NB4 (cell line): ENCODE measurements at regions not wholly inside any gene's neighbourhood (a gene's known extent, or its start where the extent isn't known, plus 50 kb on each side); places are given as distances from the start of the nearest gene placed in this dataset.
A peak's percentile ranks its signal among the peaks of the same experiment; 100 is the strongest.

ENCODE experiments used
- DNase-seq: peaks from one replicate; pipeline ENCODE4 v3.0.0; 2010; ENCODE audit warnings: low read depth
- H3K4me3 ChIP-seq: one replicate; pipeline ENCODE4 v1.5.1; 2011; ENCODE audit warnings: mild to moderate bottlenecking, low read depth, low read length, moderate library complexity
- MYC ChIP-seq: IDR thresholded peaks from 2 replicates; pipeline ENCODE4 v1.6.1; 2011; ENCODE audit warnings: low read depth, low read length
- POLR2A ChIP-seq: IDR thresholded peaks from 2 replicates; pipeline ENCODE4 v1.6.1; 2011; ENCODE audit warnings: mild to moderate bottlenecking; ENCODE audit not compliant: insufficient read length; ENCODE audit errors: extremely low read depth
- TF ChIP-seq, protein P1 (sequence below): IDR thresholded peaks from one replicate; pipeline ENCODE4 v1.5.1; 2012; ENCODE audit warnings: low read depth, low read length
- TF ChIP-seq, protein P2 (sequence below): IDR thresholded peaks from 2 replicates; pipeline ENCODE4 v1.6.1; 2011; ENCODE audit warnings: low read depth, low read length

DNA sequence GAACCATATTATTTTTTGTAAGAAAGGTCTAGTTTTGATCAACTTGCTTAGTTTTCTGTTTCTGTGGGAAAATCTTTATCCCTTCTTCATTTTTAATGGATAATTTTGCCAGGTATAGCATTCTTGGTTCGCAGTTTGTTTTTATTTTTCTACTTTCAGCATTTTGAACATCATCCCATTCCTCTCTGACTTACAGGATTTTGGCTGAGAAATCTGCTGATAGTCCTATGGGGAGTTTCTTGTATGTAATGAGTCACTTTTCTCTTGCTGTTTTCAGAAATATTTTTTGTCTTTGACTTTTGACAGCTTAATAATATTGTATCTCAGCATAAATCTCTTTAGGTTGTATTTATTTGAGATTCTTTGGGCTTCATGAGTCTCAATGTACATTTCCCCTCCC lies 389.1 kb downstream of the PBX1 start:
- TF ChIP-seq MYC, result no peak
- TF ChIP-seq, protein P1, sequence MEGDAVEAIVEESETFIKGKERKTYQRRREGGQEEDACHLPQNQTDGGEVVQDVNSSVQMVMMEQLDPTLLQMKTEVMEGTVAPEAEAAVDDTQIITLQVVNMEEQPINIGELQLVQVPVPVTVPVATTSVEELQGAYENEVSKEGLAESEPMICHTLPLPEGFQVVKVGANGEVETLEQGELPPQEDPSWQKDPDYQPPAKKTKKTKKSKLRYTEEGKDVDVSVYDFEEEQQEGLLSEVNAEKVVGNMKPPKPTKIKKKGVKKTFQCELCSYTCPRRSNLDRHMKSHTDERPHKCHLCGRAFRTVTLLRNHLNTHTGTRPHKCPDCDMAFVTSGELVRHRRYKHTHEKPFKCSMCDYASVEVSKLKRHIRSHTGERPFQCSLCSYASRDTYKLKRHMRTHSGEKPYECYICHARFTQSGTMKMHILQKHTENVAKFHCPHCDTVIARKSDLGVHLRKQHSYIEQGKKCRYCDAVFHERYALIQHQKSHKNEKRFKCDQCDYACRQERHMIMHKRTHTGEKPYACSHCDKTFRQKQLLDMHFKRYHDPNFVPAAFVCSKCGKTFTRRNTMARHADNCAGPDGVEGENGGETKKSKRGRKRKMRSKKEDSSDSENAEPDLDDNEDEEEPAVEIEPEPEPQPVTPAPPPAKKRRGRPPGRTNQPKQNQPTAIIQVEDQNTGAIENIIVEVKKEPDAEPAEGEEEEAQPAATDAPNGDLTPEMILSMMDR, result no peak
- no peak for DNase-seq
- no peak overlapping the region for H3K4me3 ChIP-seq

DNA sequence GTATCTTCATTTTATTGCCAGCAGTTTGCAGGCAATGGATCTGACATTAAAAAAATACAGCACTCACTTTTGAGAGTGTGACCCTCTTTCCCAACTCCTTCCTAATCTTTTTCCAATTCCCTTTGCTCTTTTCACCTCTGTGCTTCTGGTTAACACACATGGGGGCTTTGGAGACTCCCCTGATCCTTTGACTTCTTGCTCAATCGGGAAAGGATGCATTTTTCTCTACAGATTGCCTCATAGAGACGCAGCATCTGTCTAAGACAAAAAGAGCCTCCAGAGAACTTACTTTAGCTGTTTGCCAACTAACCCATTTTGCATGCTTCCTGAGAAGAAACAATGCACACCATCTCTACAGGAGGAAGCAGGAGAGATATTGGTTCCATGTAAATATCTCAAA lies 378.3 kb downstream of the PBX1 start:
- no peak for DNase-seq
- TF ChIP-seq, protein P1, result no peak
- TF ChIP-seq MYC (no peak), POLR2A (no peak)
- TF ChIP-seq, protein P2, sequence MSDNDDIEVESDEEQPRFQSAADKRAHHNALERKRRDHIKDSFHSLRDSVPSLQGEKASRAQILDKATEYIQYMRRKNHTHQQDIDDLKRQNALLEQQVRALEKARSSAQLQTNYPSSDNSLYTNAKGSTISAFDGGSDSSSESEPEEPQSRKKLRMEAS, result no peak

GRCh38 chr1:164932580-164932979 lies 373.6 kb downstream of the PBX1 start:
- no peak for DNase-seq
- no peak overlapping the region for H3K4me3 ChIP-seq
- TF ChIP-seq, protein P1, result no peak
- TF ChIP-seq MYC, result no peak
- TF ChIP-seq, protein P2, result no peak
- TF ChIP-seq POLR2A, result no peak

More for the DNA sequence above, 378.3 kb downstream of the PBX1 start:
- no peak overlapping the region for H3K4me3 ChIP-seq

DNA sequence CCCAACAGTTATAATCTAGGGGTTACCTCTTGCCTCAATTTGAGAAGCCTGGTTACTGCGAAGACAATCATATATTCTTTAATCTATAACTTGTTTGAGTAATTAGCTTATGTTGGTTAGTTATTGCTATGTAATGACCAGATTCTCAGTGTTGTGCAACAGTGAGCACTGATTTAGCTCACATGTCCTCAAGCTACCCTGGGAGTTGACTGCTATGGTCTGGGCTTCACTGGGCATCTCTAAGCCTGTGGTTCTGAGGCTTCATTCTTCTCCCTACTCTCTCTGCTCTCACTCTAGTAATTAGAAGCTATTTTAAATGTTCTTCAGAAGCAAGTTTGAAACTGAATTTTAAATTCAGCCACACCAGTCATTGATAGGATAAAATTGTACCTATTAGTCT lies 371.8 kb downstream of the PBX1 start:
- TF ChIP-seq MYC (no peak), POLR2A (no peak)
- TF ChIP-seq, protein P1, result no peak
- TF ChIP-seq, protein P2, result no peak

DNA sequence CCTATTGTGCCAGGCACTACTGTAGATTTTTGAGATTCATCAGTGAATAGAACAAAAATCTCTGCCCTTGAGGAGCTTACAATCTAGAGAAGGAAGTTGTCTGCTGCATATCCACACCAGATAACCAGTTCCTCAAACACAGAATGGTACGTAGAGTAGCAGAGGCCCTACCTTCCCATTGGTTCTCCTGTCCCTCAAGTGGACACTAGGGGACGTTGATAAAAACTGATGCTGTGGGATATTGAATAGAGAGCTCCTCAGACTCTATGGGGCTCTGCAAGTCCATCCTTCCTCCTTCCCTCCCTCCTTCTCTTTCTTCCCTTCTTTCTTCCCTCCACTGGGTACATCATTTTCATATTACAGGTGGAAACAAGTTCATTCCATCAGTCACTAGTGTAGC lies 371.3 kb downstream of the PBX1 start:
- no peak overlapping the region for H3K4me3 ChIP-seq
- DNase-seq, result peak; percentile 11
- TF ChIP-seq, protein P1, result peak; percentile 7
- TF ChIP-seq, protein P2, result no peak

More for the DNA sequence above, 371.8 kb downstream of the PBX1 start:
- DNase-seq, result no peak
- no peak overlapping the region for H3K4me3 ChIP-seq

GRCh38 chr1:164928232-164928812 lies 369.3 kb downstream of the PBX1 start:
- TF ChIP-seq, protein P1, result no peak
- no peak for TF ChIP-seq MYC
- no peak overlapping the region for H3K4me3 ChIP-seq
- DNase-seq, result no peak
